A549 (cell line): ENCODE measurements at regions not wholly inside any gene's neighbourhood (a gene's known extent, or its start where the extent isn't known, plus 50 kb on each side); places are given as distances from the start of the nearest gene placed in this dataset.

Experiments used
- CHD2 ChIP-seq: fragments of 150-350 bp; IDR thresholded peaks from 2 replicates; pipeline ENCODE4 v1.6.1; 2014; ENCODE audit warnings: low read length; ENCODE audit not compliant: partially characterized antibody
- MYC ChIP-seq: IDR thresholded peaks from 2 replicates; pipeline ENCODE4 v1.6.1; 2012; ENCODE audit warnings: mild to moderate bottlenecking, inconsistent platforms, low read length, improper control_type of control experiment, borderline replicate concordance
- PHF8 ChIP-seq: fragments of 200-600 bp; sonication (generic); IDR thresholded peaks from 2 replicates; pipeline ENCODE4 v1.6.1; 2016; ENCODE audit warnings: low read depth, mild to moderate bottlenecking, antibody characterized with exemption, moderate library complexity, borderline replicate concordance
- POLR2A ChIP-seq: IDR thresholded peaks from 2 replicates; pipeline ENCODE4 v1.6.1; 2012; ENCODE audit warnings: mild to moderate bottlenecking, low read length
- RAD21 ChIP-seq, 2 experiments: fragments of >200 bp in 1 of 2; sonication (Bioruptor Twin) in 1 of 2; formaldehyde crosslinking in 1 of 2; IDR thresholded peaks in 1 of 2; conservative IDR thresholded peaks in 1 of 2; 2 replicates in 1 of 2; 3 replicates in 1 of 2; pipeline ENCODE4 v1.6.1; 2012 to 2018; ENCODE audit warnings: inconsistent platforms in 1 of 2
- RNF2 ChIP-seq: fragments of 200-600 bp; sonication (generic); IDR thresholded peaks from 2 replicates; pipeline ENCODE4 v1.6.1; 2016; ENCODE audit warnings: low read depth, mild to moderate bottlenecking, antibody characterized with exemption, moderate library complexity, borderline replicate concordance
- ZFP36 ChIP-seq: fragments of 450-650 bp; IDR thresholded peaks from 2 replicates; pipeline ENCODE4 v1.6.1; 2014; ENCODE audit warnings: borderline replicate concordance; ENCODE audit not compliant: partially characterized antibody
- TF ChIP-seq, protein P1 (sequence below): fragments of >200 bp; sonication (Bioruptor Twin); formaldehyde crosslinking; IDR thresholded peaks from 3 replicates; pipeline ENCODE4 v1.5.1; 2016

DNA sequence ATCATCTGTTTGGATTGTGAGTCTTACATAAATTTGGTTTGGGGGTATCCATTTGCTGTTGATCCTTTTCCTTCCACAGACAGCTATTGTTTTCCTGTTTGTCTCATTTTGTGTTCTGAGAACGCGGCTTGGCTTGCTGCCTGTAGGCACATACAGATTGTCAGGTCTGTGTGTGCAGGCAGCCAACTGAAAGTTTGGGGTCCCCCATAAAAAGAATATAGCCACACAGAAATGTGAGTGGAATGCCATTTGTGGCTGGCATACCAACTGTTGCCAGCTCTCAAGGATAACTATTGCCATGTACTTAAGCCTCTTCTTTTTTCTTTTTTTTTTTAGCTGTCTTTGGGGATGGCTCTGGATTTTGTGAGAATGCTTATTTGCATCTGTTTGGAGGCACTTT is 1308.0 kb downstream of the ROBO1 start:
- TF ChIP-seq MYC (no peak), RNF2 (no peak), ZFP36 (no peak), POLR2A (no peak), RAD21 (conservative IDR thresholded peaks at IDR 0.05 in 1 of 2, IDR thresholded peaks at IDR 0.05 in 1 of 2) (no peak), PHF8 (no peak), CHD2 (no peak)
- TF ChIP-seq, protein P1, sequence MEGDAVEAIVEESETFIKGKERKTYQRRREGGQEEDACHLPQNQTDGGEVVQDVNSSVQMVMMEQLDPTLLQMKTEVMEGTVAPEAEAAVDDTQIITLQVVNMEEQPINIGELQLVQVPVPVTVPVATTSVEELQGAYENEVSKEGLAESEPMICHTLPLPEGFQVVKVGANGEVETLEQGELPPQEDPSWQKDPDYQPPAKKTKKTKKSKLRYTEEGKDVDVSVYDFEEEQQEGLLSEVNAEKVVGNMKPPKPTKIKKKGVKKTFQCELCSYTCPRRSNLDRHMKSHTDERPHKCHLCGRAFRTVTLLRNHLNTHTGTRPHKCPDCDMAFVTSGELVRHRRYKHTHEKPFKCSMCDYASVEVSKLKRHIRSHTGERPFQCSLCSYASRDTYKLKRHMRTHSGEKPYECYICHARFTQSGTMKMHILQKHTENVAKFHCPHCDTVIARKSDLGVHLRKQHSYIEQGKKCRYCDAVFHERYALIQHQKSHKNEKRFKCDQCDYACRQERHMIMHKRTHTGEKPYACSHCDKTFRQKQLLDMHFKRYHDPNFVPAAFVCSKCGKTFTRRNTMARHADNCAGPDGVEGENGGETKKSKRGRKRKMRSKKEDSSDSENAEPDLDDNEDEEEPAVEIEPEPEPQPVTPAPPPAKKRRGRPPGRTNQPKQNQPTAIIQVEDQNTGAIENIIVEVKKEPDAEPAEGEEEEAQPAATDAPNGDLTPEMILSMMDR = no peak
